GM12801 (cell line): ENCODE measurements at regions not wholly inside any gene's neighbourhood (a gene's known extent, or its start where the extent isn't known, plus 50 kb on each side); places are given as distances from the start of the nearest gene placed in this dataset.

Experiments used
- TF ChIP-seq, protein P1 (sequence below): IDR thresholded peaks from one replicate; pipeline ENCODE4 v1.5.1; 2011; ENCODE audit warnings: control low read depth; ENCODE audit not compliant: insufficient read length; ENCODE audit errors: extremely low read depth

- TF ChIP-seq, protein P1, sequence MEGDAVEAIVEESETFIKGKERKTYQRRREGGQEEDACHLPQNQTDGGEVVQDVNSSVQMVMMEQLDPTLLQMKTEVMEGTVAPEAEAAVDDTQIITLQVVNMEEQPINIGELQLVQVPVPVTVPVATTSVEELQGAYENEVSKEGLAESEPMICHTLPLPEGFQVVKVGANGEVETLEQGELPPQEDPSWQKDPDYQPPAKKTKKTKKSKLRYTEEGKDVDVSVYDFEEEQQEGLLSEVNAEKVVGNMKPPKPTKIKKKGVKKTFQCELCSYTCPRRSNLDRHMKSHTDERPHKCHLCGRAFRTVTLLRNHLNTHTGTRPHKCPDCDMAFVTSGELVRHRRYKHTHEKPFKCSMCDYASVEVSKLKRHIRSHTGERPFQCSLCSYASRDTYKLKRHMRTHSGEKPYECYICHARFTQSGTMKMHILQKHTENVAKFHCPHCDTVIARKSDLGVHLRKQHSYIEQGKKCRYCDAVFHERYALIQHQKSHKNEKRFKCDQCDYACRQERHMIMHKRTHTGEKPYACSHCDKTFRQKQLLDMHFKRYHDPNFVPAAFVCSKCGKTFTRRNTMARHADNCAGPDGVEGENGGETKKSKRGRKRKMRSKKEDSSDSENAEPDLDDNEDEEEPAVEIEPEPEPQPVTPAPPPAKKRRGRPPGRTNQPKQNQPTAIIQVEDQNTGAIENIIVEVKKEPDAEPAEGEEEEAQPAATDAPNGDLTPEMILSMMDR = no peak
Observed at GRCh38 chr20:40931410-40932044, 97.1 kb upstream of the TOP1 start.

DNA sequence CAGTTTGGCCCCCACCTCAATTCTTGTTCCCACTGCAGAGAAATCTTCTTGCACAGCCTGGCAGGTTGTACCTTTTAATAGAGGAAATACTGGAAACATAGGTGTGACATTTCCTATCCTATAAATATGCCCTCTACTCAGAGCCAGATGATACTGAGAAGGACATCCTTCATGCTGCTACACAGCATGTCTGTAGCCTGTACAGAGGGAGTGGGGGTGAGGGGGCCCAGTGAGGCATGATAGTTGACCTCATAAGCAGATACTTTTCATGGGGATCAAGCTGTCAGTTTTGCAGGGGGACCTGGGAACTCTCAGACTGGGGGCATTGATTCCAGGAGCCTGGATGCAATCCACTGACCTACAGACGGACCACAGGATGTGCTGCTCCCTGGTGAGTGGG, 96.2 kb upstream of the TOP1 start:
- TF ChIP-seq, protein P1 = no peak

GRCh38 chr20:40933758-40934157, 94.9 kb upstream of the TOP1 start:
- TF ChIP-seq, protein P1 = no peak

DNA sequence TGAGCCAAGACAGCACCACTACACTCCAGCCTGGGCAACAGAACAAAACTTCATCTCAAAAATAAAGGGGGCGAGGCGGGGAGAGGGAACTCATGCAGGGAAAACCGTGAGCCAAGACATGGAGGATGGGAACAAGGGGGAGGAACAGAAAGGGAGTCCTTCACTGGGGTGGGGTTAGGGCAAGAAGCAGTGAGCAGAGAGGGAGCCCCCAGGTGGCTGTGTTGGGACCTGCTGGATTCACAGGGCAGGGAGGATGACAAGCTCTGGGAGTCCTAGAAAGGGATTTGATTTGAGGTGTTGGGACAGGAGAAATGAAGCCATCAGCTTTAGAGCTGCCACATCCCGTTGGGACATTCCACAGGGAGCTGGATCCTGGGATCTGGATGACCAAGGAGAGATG, 90.6 kb upstream of the TOP1 start:
- TF ChIP-seq, protein P1 = no peak

GRCh38 chr20:40939667-40940066, 89.0 kb upstream of the TOP1 start:
- TF ChIP-seq, protein P1 = no peak

GRCh38 chr20:40941133-40941610, 87.5 kb upstream of the TOP1 start:
- TF ChIP-seq, protein P1 = no peak

DNA sequence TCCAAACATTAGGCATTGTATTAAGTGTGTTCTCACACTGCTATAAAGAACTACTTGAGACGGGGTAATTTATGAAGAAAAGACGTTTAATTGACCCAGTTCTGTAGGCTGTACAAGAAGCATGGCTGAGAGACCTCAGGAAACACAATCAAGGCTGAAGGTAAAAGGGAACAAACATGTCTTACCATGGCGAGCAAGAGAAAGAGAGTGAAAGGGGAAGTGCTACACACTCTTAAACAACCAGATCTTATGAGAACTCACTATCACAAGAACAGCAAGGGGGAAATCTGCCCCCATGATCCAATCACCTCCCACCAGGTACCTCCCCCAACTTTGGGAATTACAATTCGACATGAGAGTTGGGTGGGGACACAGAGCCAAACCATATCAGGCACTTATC, 86.6 kb upstream of the TOP1 start:
- TF ChIP-seq, protein P1 = no peak
